Mesothelial cell of epicardium (in vitro differentiated cells): ENCODE measurements at regions not wholly inside any gene's neighbourhood (a gene's known extent, or its start where the extent isn't known, plus 50 kb on each side); places are given as distances from the start of the nearest gene placed in this dataset.

Experiments
- DNase-seq, 2 experiments: peaks; one replicate each; pipeline ENCODE4 v3.0.0; 2021; ENCODE audit warnings: low spot score in 2 of 2; ENCODE audit not compliant: unreplicated experiment in 2 of 2
- H3K27ac Mint-ChIP-seq: 2 replicates; pipeline ENCODE4 v1.8.0; 2021; ENCODE audit warnings: mixed read lengths
- H3K27me3 Mint-ChIP-seq: 2 replicates; pipeline ENCODE4 v1.8.0; 2021; ENCODE audit warnings: low read depth, mixed read lengths
- H3K36me3 Mint-ChIP-seq: 2 replicates; pipeline ENCODE4 v1.8.0; 2021; ENCODE audit warnings: mixed read lengths
- H3K4me1 Mint-ChIP-seq: 2 replicates; pipeline ENCODE4 v1.8.0; 2021; ENCODE audit warnings: mixed read lengths
- H3K4me3 Mint-ChIP-seq: 2 replicates; pipeline ENCODE4 v1.8.0; 2021; ENCODE audit warnings: mild to moderate bottlenecking, moderate library complexity, mixed read lengths
- H3K9me3 Mint-ChIP-seq: 2 replicates; pipeline ENCODE4 v1.8.0; 2021; ENCODE audit warnings: mixed read lengths
- TF ChIP-seq, protein P1 (sequence below): fragments of 200-600 bp; sonication (generic); IDR thresholded peaks from one replicate; pipeline ENCODE4 v1.5.0; 2021; ENCODE audit warnings: antibody characterized with exemption; ENCODE audit not compliant: unreplicated experiment

DNA sequence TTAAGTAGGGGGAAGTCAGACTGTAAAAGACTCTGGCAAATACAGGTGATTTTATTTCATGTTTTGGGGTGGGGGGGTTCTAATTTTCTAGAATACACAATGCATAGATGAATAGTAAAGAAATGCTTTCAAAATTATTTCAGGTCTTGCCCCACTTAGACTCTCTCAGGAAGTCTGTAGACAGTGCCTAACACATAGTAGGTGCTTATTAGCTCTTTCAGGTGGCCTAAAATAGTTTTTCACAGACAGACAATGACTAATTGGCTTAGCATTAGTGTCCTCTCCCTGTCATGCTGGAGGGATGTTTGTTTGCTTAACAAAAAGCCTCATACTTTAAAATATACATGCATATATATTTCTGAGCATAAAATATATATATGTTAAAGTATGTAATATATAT, 366.0 kb downstream of the SOX9 start:
- no peak for DNase-seq
- Mint-ChIP-seq H3K9me3 (peaks cover 19% of the 10 kb centered on the region), H3K27ac (no peak overlapping the region), H3K4me3 (no peak overlapping the region), H3K27me3 (peaks cover 6% of the 10 kb centered on the region), H3K4me1 (peaks cover 14% of the 10 kb centered on the region), H3K36me3 (peaks cover 7% of the 10 kb centered on the region)
- TF ChIP-seq, protein P1, sequence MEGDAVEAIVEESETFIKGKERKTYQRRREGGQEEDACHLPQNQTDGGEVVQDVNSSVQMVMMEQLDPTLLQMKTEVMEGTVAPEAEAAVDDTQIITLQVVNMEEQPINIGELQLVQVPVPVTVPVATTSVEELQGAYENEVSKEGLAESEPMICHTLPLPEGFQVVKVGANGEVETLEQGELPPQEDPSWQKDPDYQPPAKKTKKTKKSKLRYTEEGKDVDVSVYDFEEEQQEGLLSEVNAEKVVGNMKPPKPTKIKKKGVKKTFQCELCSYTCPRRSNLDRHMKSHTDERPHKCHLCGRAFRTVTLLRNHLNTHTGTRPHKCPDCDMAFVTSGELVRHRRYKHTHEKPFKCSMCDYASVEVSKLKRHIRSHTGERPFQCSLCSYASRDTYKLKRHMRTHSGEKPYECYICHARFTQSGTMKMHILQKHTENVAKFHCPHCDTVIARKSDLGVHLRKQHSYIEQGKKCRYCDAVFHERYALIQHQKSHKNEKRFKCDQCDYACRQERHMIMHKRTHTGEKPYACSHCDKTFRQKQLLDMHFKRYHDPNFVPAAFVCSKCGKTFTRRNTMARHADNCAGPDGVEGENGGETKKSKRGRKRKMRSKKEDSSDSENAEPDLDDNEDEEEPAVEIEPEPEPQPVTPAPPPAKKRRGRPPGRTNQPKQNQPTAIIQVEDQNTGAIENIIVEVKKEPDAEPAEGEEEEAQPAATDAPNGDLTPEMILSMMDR = no peak

- TF ChIP-seq, protein P1 = no peak
- H3K27me3 Mint-ChIP-seq = peaks cover 4% of the 10 kb centered on the region
- H3K36me3 Mint-ChIP-seq = peaks cover 5% of the 10 kb centered on the region
- peaks cover 14% of the 10 kb centered on the region for H3K4me1 Mint-ChIP-seq
- no peak for DNase-seq
- peaks cover 15% of the 10 kb centered on the region for H3K9me3 Mint-ChIP-seq
- H3K4me3 Mint-ChIP-seq = no peak overlapping the region
- H3K27ac Mint-ChIP-seq = no peak overlapping the region
These were observed 367.1 kb downstream of the SOX9 start for GRCh38 chr17:72487731-72488494.

DNA sequence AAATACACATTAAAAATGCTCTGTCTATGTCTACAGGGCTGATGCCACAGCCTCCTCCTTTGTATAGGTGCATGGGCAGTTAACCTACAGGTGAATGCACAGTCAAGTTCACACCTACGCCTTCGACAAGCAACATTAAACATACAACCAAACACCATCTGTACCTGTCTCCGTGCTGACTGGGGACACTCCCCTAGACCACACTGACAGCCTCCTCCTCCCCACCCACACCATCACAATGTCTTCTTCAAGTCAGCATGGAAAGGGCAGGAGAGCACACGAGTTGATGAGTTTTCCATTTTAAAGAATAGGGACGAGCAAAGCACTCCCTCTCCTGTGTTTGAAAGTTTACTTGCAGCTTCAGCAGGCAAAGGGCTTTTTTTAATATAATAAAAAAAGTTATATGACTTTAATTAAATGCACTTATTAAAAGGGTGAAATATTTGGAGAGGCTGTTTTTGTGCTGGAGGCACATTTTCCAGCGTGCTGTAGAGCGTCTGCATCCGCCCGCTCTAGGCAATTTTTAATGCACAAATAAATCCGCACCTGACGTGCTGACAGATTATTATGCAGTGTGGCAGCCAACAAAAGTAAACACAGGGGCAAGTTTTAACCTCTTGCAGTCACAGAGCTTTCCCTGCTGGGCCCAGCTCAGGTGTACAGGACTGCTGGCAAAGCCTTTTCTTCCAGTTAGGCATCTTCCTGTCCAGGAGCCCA, 367.9 kb downstream of the SOX9 start:
- H3K27me3 Mint-ChIP-seq = peaks cover 4% of the 10 kb centered on the region
- no peak for DNase-seq
- TF ChIP-seq, protein P1 = no peak
- peaks cover 9% of the 10 kb centered on the region for H3K9me3 Mint-ChIP-seq
- H3K36me3 Mint-ChIP-seq = no peaks in the 10 kb centered on the region
- H3K4me1 Mint-ChIP-seq = peaks cover 14% of the 10 kb centered on the region
- no peak overlapping the region for H3K27ac Mint-ChIP-seq
- no peak overlapping the region for H3K4me3 Mint-ChIP-seq

DNA sequence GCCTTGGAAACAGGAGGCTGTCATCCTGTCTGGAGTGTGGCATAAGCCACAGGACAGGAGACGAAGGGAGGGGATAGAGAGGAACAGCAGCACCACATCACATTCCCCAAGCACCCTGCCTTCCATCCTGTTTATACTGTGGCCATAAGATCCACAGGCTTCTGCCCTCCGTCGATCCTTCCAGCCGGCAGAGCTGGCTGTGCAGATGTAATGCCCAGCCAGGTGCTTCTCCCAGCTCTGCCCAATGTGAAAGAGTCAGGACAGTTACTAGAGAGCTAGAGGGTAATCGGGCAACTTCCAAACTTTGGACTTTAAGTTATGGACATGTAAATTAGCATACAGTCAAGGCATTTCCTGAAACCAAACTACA, 368.4 kb downstream of the SOX9 start:
- peaks cover 9% of the 10 kb centered on the region for H3K9me3 Mint-ChIP-seq
- no peak for DNase-seq
- TF ChIP-seq, protein P1 = no peak
- H3K4me1 Mint-ChIP-seq = peaks cover 14% of the 10 kb centered on the region
- peaks cover 4% of the 10 kb centered on the region for H3K27me3 Mint-ChIP-seq
- no peak overlapping the region for H3K4me3 Mint-ChIP-seq
- no peak overlapping the region for H3K27ac Mint-ChIP-seq
- no peaks in the 10 kb centered on the region for H3K36me3 Mint-ChIP-seq

GRCh38 chr17:72491102-72491501, 370.3 kb downstream of the SOX9 start:
- Mint-ChIP-seq H3K27ac (no peak overlapping the region), H3K36me3 (no peaks in the 10 kb centered on the region), H3K27me3 (peaks cover 4% of the 10 kb centered on the region), H3K4me1 (peaks cover 14% of the 10 kb centered on the region), H3K4me3 (no peak overlapping the region), H3K9me3 (peaks cover 9% of the 10 kb centered on the region)
- no peak for DNase-seq
- TF ChIP-seq, protein P1 = no peak
